CD14-positive monocyte (primary cell): ENCODE measurements at regions not wholly inside any gene's neighbourhood (a gene's known extent, or its start where the extent isn't known, plus 50 kb on each side); places are given as distances from the start of the nearest gene placed in this dataset.
A peak's percentile ranks its signal among the peaks of the same experiment; 100 is the strongest.

Source experiments
- DNase-seq, 3 donors: peaks; one replicate each; pipeline ENCODE4 v3.0.0-alpha.2; 2011 to 2022
- H2AFZ ChIP-seq: 2 replicates; pipeline ENCODE4 v1.6.0; 2012; ENCODE audit warnings: mild to moderate bottlenecking, low read depth, low read length, inconsistent platforms; ENCODE audit not compliant: insufficient read depth, poor library complexity, severe bottlenecking
- H3K27ac ChIP-seq, 2 donors: 1 replicate in 1 of 2; 2 replicates in 1 of 2; pipeline ENCODE4 v1.5.1; 2012 to 2013; ENCODE audit warnings: low read length in 2 of 2, control low read depth in 1 of 2, inconsistent platforms in 1 of 2, low read depth in 1 of 2, mild to moderate bottlenecking in 1 of 2
- H3K27me3 ChIP-seq, 2 donors: one replicate each; pipeline versions ENCODE4 v1.6.0 to v1.6.1; 2011 to 2013; ENCODE audit warnings: low read length in 2 of 2; ENCODE audit not compliant: control insufficient read depth in 2 of 2, insufficient read depth in 2 of 2
- H3K36me3 ChIP-seq, 2 donors: replicated peaks in 1 of 2; 1 replicate in 1 of 2; 2 replicates in 1 of 2; pipeline versions ENCODE4 v1.5.1 to v1.6.1; 2012 to 2013; ENCODE audit warnings: low read length in 2 of 2, control low read depth in 1 of 2, inconsistent platforms in 1 of 2, mild to moderate bottlenecking in 1 of 2; ENCODE audit not compliant: insufficient read depth in 2 of 2, control insufficient read depth in 1 of 2
- H3K4me1 ChIP-seq, 2 donors: 1 replicate in 1 of 2; 2 replicates in 1 of 2; pipeline versions ENCODE4 v1.5.1 to v1.6.1; 2012 to 2013; ENCODE audit warnings: low read length in 2 of 2, control low read depth in 1 of 2, inconsistent platforms in 1 of 2, mild to moderate bottlenecking in 1 of 2, moderate library complexity in 1 of 2; ENCODE audit not compliant: insufficient read depth in 2 of 2, control insufficient read depth in 1 of 2
- H3K4me2 ChIP-seq: replicated peaks from 2 replicates; pipeline ENCODE3; 2012; ENCODE audit warnings: low read length, moderate library complexity, mild to moderate bottlenecking; ENCODE audit not compliant: poor library complexity, severe bottlenecking; ENCODE audit errors: extremely low read depth
- H3K4me3 ChIP-seq, 3 experiments: fragments of 200-600 bp in 1 of 3; sonication (generic) in 1 of 3; replicated peaks in 1 of 3; 1 replicate in 2 of 3; 2 replicates in 1 of 3; pipeline ENCODE4 v1.5.1; 2011 to 2013; ENCODE audit warnings: low read length in 3 of 3, mild to moderate bottlenecking in 3 of 3, control low read depth in 2 of 3, low read depth in 2 of 3, inconsistent platforms in 1 of 3, moderate library complexity in 1 of 3
- H3K79me2 ChIP-seq: 2 replicates; pipeline ENCODE4 v1.6.0; 2012; ENCODE audit warnings: mild to moderate bottlenecking, control low read depth, inconsistent platforms, low read length, moderate library complexity; ENCODE audit not compliant: insufficient read depth
- H3K9ac ChIP-seq: 2 replicates; pipeline ENCODE4 v1.6.0; 2017; ENCODE audit warnings: low read length, mild to moderate bottlenecking; ENCODE audit not compliant: insufficient read depth, poor library complexity, severe bottlenecking
- H3K9me3 ChIP-seq, 2 donors: replicated peaks in 1 of 2; 1 replicate in 1 of 2; 2 replicates in 1 of 2; pipeline versions ENCODE4 v1.5.1 to v1.6.1; 2012 to 2013; ENCODE audit warnings: low read length in 2 of 2, control low read depth in 1 of 2; ENCODE audit not compliant: control insufficient read depth in 1 of 2, insufficient read depth in 1 of 2
- H4K20me1 ChIP-seq: 2 replicates; pipeline ENCODE4 v1.6.0; 2012; ENCODE audit warnings: mild to moderate bottlenecking, low read length, control low read depth, moderate library complexity; ENCODE audit not compliant: insufficient read depth
- H3K27ac Mint-ChIP-seq, 7 donors: one replicate each; pipeline ENCODE4 v1.8.0; 2020; ENCODE audit warnings: mild to moderate bottlenecking in 7 of 7, mixed read lengths in 7 of 7, moderate library complexity in 6 of 7, inconsistent platforms in 2 of 7
- H3K27me3 Mint-ChIP-seq, 3 donors: one replicate each; pipeline ENCODE4 v1.8.0; 2021 to 2022; ENCODE audit warnings: low read depth in 3 of 3, mild to moderate bottlenecking in 3 of 3, mixed read lengths in 3 of 3, moderate library complexity in 3 of 3, inconsistent platforms in 1 of 3
- H3K36me3 Mint-ChIP-seq, 2 donors: one replicate each; pipeline ENCODE4 v1.8.0; 2020; ENCODE audit warnings: mixed read lengths in 2 of 2, inconsistent platforms in 1 of 2, mild to moderate bottlenecking in 1 of 2
- H3K4me1 Mint-ChIP-seq: one replicate; pipeline ENCODE4 v1.8.0; 2020; ENCODE audit warnings: mild to moderate bottlenecking, mixed read lengths
- H3K4me3 Mint-ChIP-seq, 2 donors: one replicate each; pipeline ENCODE4 v1.8.0; 2020; ENCODE audit warnings: mild to moderate bottlenecking in 2 of 2, mixed read lengths in 2 of 2, moderate library complexity in 1 of 2
- H3K9me3 Mint-ChIP-seq, 7 donors: one replicate each; pipeline ENCODE4 v1.8.0; 2020 to 2022; ENCODE audit warnings: mixed read lengths in 7 of 7, mild to moderate bottlenecking in 6 of 7, moderate library complexity in 6 of 7, inconsistent platforms in 2 of 7
- WGBS: methylation state at CpG from one replicate; pipeline ENCODE4 v1.1.5; 2013; ENCODE audit warnings: missing lambda C conversion rate; ENCODE audit not compliant: insufficient coverage; 5-methylcytosine and 5-hydroxymethylcytosine counted together
- intact Hi-C, 2 donors: fragments of 100-400 bp; cut with micrococcal nuclease; formaldehyde crosslinking; loops; one replicate each; pipeline versions ENCODE4 v1.15.0 to v1.15.1; 2023
- TF ChIP-seq, protein P1 (sequence below): fragments of 200-600 bp; IDR thresholded peaks from one replicate; pipeline ENCODE4 v1.8.0; 2022; ENCODE audit warnings: antibody characterized with exemption, mild to moderate bottlenecking

DNA sequence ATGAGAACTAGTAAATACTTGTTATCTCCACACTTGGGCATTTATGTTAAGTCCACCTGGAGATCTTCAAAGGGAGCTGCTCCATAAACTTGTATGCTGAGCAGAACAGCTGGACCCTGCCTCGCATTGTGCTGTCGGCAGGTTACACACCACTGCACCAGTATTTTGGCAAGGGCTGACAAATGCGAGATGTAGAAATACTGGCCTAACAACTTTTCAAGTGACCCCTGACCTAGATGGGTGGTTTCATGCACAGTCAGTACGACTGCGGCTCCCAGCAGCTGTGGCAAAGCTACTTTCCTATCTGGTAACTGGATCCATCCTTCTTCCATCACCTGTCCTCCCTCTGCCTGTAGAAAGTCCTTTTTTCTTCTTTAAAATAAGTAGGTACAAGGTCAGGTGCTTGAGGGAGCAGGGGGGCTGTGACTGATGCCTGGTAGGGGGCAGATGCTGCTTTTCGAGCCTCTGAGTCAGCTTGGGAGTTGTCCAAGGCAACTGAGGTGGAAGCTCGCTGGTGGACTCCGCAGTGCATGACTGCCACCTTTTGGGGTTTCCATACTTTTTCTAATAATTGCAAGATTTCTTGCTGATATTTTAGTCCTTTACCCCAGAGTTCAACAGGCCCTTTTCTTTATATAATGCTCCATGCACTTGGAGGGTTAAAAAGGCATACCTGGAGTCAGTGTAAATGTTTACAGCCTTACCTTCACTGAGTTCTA lies 86.8 kb downstream of the SLC25A15 start:
- no peaks in the 10 kb centered on the region for H3K4me1 Mint-ChIP-seq
- H4K20me1 ChIP-seq, result no peaks in the 10 kb centered on the region
- no peak overlapping the region for H2AFZ ChIP-seq
- intact Hi-C loops, result no loop called here
- no peak overlapping the region for H3K4me3 ChIP-seq
- peaks cover 66 to 80% of the 10 kb centered on the region in 2 donors for H3K36me3 Mint-ChIP-seq
- H3K4me2 ChIP-seq, result no peak overlapping the region
- DNase-seq, result no peak
- H3K27me3 Mint-ChIP-seq, result no peaks in the 10 kb centered on the region
- peaks cover 77 to 95% (median 91%) of the 10 kb centered on the region in 7 donors for H3K9me3 Mint-ChIP-seq
- no peak overlapping the region for H3K4me3 Mint-ChIP-seq
- H3K27me3 ChIP-seq, result no peaks in the 10 kb centered on the region
- peak overlapping the region in 1 of 7 donors; percentile 43 for H3K27ac Mint-ChIP-seq
- H3K9ac ChIP-seq, result no peak overlapping the region
- no peaks in the 10 kb centered on the region for H3K4me1 ChIP-seq
- no peaks in the 10 kb centered on the region for H3K79me2 ChIP-seq
- H3K27ac ChIP-seq, result no peak overlapping the region
- TF ChIP-seq, protein P1, sequence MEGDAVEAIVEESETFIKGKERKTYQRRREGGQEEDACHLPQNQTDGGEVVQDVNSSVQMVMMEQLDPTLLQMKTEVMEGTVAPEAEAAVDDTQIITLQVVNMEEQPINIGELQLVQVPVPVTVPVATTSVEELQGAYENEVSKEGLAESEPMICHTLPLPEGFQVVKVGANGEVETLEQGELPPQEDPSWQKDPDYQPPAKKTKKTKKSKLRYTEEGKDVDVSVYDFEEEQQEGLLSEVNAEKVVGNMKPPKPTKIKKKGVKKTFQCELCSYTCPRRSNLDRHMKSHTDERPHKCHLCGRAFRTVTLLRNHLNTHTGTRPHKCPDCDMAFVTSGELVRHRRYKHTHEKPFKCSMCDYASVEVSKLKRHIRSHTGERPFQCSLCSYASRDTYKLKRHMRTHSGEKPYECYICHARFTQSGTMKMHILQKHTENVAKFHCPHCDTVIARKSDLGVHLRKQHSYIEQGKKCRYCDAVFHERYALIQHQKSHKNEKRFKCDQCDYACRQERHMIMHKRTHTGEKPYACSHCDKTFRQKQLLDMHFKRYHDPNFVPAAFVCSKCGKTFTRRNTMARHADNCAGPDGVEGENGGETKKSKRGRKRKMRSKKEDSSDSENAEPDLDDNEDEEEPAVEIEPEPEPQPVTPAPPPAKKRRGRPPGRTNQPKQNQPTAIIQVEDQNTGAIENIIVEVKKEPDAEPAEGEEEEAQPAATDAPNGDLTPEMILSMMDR, result no peak
- 96% methylated on average over 5 of the region's 8 CpGs for WGBS
- peaks cover 94 to 98% of the 10 kb centered on the region in 2 donors for H3K9me3 ChIP-seq
- peaks cover 7 to 88% of the 10 kb centered on the region in 2 donors for H3K36me3 ChIP-seq

GRCh38 chr13:40878321-40878720 lies 88.9 kb downstream of the SLC25A15 start:
- Histone ChIP-seq H3K4me2 (no peak overlapping the region), H3K27ac (no peak overlapping the region), H3K27me3 (no peaks in the 10 kb centered on the region), H3K36me3 (peaks cover 7 to 77% of the 10 kb centered on the region in 2 donors), H3K9ac (no peak overlapping the region), H3K79me2 (no peaks in the 10 kb centered on the region), H2AFZ (no peak overlapping the region), H3K4me3 (no peak overlapping the region), H4K20me1 (no peaks in the 10 kb centered on the region), H3K4me1 (no peaks in the 10 kb centered on the region), H3K9me3 (peaks cover 86 to 87% of the 10 kb centered on the region in 2 donors)
- H3K27me3 Mint-ChIP-seq, result no peaks in the 10 kb centered on the region
- WGBS, result 100% methylated on average over 1 of the region's 2 CpGs
- no peak overlapping the region for H3K4me3 Mint-ChIP-seq
- intact Hi-C loops, result no loop called here
- no peaks in the 10 kb centered on the region for H3K4me1 Mint-ChIP-seq
- TF ChIP-seq, protein P1, result no peak
- H3K9me3 Mint-ChIP-seq, result peaks cover 75 to 94% (median 82%) of the 10 kb centered on the region in 7 donors
- H3K27ac Mint-ChIP-seq, result peak overlapping the region in 1 of 7 donors; percentile 23
- DNase-seq, result no peak
- H3K36me3 Mint-ChIP-seq, result peaks cover 64 to 86% of the 10 kb centered on the region in 2 donors
